Ishikawa (cell line): ENCODE measurements at regions not wholly inside any gene's neighbourhood (a gene's known extent, or its start where the extent isn't known, plus 50 kb on each side); places are given as distances from the start of the nearest gene placed in this dataset.

ENCODE experiments used
- CEBPB ChIP-seq: IDR thresholded peaks from 2 replicates; pipeline ENCODE4 v1.6.1; 2012
- CREB1 ChIP-seq: IDR thresholded peaks from 2 replicates; pipeline ENCODE4 v1.6.1; 2012; ENCODE audit warnings: low read depth
- EGR1 ChIP-seq: IDR thresholded peaks from 2 replicates; pipeline ENCODE4 v1.6.1; 2012
- EP300 ChIP-seq: IDR thresholded peaks from 2 replicates; pipeline ENCODE4 v1.6.1; 2012; ENCODE audit warnings: borderline replicate concordance
- FOXM1 ChIP-seq: IDR thresholded peaks from 2 replicates; pipeline ENCODE4 v1.6.1; 2012; ENCODE audit warnings: low read depth, borderline replicate concordance
- NFIC ChIP-seq: IDR thresholded peaks from 2 replicates; pipeline ENCODE4 v1.6.1; 2012
- RAD21 ChIP-seq: IDR thresholded peaks from 2 replicates; pipeline ENCODE4 v1.6.1; 2012; ENCODE audit warnings: low read depth
- TAF1 ChIP-seq: IDR thresholded peaks from 2 replicates; pipeline ENCODE4 v1.6.1; 2012; ENCODE audit warnings: low read depth, mild to moderate bottlenecking
- TCF12 ChIP-seq: IDR thresholded peaks from 2 replicates; pipeline ENCODE4 v1.6.1; 2012; ENCODE audit warnings: low read depth
- TEAD4 ChIP-seq: IDR thresholded peaks from 2 replicates; pipeline ENCODE4 v1.6.1; 2012
- YY1 ChIP-seq: IDR thresholded peaks from 2 replicates; pipeline ENCODE4 v1.6.1; 2012; ENCODE audit warnings: low read depth
- ZBTB7A ChIP-seq: IDR thresholded peaks from 2 replicates; pipeline ENCODE4 v1.6.1; 2012; ENCODE audit warnings: low read depth
- TF ChIP-seq, protein P1 (sequence below): IDR thresholded peaks from 2 replicates; pipeline ENCODE4 v1.6.1; 2012
- TF ChIP-seq, protein P2 (sequence below): IDR thresholded peaks from 2 replicates; pipeline ENCODE4 v1.6.1; 2012; ENCODE audit warnings: low read depth, mild to moderate bottlenecking
- TF ChIP-seq, protein P3 (sequence below): IDR thresholded peaks from 2 replicates; pipeline ENCODE4 v1.6.1; 2012

DNA sequence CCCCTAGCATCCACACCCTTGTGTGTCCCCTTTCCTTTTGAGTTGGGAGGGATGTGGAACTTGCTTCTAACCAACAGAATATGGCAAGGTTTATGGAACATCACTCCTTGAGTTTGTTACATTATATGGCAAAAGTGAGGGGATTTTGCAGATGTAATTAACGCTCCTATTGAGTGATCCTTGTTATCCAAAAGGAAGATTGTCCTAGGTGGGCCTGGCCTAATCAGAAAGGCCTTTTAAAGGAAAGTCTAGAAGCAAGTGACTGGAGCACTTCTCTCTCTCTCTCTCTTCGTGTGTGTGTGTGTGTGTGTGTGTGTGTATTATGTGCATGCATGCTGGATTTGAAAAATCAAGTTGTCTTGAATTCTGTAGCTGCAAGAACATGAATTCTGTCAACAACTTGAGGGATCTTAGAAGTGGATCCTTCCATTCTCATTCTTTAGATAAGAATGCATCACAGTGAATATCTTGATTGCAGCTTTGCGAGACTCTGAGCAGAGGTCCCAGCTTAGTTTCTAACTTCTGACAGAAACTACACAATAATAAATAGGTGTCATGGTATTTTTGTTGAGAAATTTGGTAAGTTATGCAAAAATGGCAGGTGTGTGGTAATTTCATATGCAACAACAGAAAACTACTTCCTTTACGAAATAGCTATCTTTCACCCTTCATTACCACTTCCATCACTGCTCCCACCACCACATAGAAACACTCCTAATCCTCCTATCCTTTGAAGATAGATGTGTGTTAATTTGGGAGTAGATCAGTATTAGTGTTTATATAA is 360.9 kb upstream of the CBLB start:
- TF ChIP-seq NFIC (no peak), CEBPB (no peak)

DNA sequence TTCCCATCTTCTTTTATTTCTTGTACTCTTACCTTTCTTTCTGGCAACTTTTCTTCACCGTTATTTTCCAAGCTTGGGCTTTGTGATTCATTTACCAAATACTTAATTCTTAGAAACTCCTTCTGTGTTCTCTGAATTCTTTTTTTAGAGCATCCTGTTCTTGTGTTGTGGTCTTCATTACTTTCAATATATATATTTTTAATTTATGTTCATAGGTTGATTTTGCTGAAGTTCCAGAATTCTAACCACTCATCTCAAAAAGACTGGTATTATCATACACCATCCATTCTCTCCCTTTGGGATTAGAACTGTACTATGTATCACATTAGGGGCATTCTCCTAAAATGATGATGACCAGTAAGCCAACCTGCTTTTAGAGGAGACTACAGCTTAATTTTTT is 362.3 kb upstream of the CBLB start:
- TF ChIP-seq EP300: no peak
- TF ChIP-seq ZBTB7A: no peak
- no peak for TF ChIP-seq FOXM1
- TF ChIP-seq, protein P1, sequence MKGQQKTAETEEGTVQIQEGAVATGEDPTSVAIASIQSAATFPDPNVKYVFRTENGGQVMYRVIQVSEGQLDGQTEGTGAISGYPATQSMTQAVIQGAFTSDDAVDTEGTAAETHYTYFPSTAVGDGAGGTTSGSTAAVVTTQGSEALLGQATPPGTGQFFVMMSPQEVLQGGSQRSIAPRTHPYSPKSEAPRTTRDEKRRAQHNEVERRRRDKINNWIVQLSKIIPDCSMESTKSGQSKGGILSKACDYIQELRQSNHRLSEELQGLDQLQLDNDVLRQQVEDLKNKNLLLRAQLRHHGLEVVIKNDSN: no peak
- TF ChIP-seq, protein P2, sequence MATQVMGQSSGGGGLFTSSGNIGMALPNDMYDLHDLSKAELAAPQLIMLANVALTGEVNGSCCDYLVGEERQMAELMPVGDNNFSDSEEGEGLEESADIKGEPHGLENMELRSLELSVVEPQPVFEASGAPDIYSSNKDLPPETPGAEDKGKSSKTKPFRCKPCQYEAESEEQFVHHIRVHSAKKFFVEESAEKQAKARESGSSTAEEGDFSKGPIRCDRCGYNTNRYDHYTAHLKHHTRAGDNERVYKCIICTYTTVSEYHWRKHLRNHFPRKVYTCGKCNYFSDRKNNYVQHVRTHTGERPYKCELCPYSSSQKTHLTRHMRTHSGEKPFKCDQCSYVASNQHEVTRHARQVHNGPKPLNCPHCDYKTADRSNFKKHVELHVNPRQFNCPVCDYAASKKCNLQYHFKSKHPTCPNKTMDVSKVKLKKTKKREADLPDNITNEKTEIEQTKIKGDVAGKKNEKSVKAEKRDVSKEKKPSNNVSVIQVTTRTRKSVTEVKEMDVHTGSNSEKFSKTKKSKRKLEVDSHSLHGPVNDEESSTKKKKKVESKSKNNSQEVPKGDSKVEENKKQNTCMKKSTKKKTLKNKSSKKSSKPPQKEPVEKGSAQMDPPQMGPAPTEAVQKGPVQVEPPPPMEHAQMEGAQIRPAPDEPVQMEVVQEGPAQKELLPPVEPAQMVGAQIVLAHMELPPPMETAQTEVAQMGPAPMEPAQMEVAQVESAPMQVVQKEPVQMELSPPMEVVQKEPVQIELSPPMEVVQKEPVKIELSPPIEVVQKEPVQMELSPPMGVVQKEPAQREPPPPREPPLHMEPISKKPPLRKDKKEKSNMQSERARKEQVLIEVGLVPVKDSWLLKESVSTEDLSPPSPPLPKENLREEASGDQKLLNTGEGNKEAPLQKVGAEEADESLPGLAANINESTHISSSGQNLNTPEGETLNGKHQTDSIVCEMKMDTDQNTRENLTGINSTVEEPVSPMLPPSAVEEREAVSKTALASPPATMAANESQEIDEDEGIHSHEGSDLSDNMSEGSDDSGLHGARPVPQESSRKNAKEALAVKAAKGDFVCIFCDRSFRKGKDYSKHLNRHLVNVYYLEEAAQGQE: no peak
- no peak for TF ChIP-seq TEAD4
- no peak for TF ChIP-seq EGR1
- no peak for TF ChIP-seq NFIC
- no peak for TF ChIP-seq TAF1
- TF ChIP-seq TCF12: no peak
- no peak for TF ChIP-seq YY1
- no peak for TF ChIP-seq RAD21
- no peak for TF ChIP-seq CEBPB
- no peak for TF ChIP-seq CREB1
- TF ChIP-seq, protein P3, sequence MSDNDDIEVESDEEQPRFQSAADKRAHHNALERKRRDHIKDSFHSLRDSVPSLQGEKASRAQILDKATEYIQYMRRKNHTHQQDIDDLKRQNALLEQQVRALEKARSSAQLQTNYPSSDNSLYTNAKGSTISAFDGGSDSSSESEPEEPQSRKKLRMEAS: no peak

DNA sequence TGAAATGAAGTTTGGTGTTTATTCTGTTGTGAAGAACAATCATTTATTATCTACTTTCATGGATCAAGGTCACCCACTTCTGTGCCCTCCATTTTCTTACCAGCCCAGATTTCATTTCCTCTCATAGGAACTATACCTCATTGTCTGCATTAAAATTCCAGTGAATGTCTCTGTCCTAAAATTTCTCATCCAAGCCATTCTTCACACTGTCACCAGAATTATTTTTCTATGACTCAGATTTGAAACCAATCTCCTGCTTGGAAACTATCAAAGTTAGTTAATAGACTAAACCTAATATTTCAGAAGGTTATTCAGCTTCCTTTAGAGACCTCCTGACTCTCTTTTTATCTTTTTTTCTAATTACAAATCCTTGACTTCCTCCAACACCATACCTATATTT is 364.1 kb upstream of the CBLB start:
- TF ChIP-seq EGR1 (no peak), NFIC (no peak), YY1 (no peak), ZBTB7A (no peak), CEBPB (no peak), FOXM1 (no peak), TAF1 (no peak), EP300 (no peak), TCF12 (no peak), CREB1 (no peak), TEAD4 (no peak), RAD21 (no peak)
- TF ChIP-seq, protein P1: no peak
- TF ChIP-seq, protein P2: no peak
- TF ChIP-seq, protein P3: no peak

DNA sequence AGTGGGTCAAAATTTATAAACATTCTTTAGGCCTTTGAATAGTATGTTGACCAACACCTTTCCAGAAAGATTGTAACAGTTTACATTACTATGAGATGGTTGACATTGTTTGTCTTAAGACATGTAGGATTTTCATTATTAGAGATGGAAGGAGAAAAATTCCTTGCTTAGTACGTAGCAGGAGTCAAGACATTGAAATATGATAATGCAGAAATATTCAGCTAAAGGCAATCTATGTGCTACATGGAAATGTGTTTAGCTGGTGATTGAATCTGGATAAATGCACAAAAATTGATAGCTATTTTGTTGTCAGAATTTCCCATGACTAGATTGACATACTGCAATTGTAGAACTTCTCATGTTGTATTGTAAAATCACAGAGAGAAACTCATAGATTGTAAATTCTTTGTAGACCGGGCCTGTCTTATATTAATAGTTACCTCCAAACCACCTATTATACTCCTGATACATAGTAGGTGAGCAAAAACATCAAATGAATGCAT is 370.4 kb upstream of the CBLB start:
- no peak for TF ChIP-seq CREB1
- TF ChIP-seq EP300: no peak
- no peak for TF ChIP-seq FOXM1
- TF ChIP-seq, protein P3: no peak
- TF ChIP-seq, protein P1: no peak
- TF ChIP-seq CEBPB: no peak
- TF ChIP-seq, protein P2: no peak
- no peak for TF ChIP-seq YY1
- no peak for TF ChIP-seq TEAD4
- no peak for TF ChIP-seq TCF12
- no peak for TF ChIP-seq TAF1
- no peak for TF ChIP-seq ZBTB7A
- TF ChIP-seq RAD21: no peak
